Neural cell (in vitro differentiated cells): ENCODE measurements at regions not wholly inside any gene's neighbourhood (a gene's known extent, or its start where the extent isn't known, plus 50 kb on each side); places are given as distances from the start of the nearest gene placed in this dataset.

Experiments
- H2AFZ ChIP-seq: fragments of 200-600, 300-800 bp; sonication (generic), shearing (Covaris generic); 2 replicates; pipeline ENCODE4 v1.6.0; 2014; ENCODE audit warnings: low read depth, mild to moderate bottlenecking, antibody characterized with exemption, low read length, moderate library complexity
- H3F3A ChIP-seq: fragments of 200-600 bp; shearing (Covaris generic); 2 replicates; pipeline ENCODE4 v1.6.1; 2016; ENCODE audit warnings: mild to moderate bottlenecking, moderate library complexity, mixed read lengths, antibody characterized with exemption, low read length; ENCODE audit not compliant: insufficient read depth, poor library complexity, severe bottlenecking
- H3K27ac ChIP-seq: fragments of 200-600, 300-800 bp; sonication (generic), shearing (Covaris generic); 2 replicates; pipeline ENCODE4 v1.5.1; 2014; ENCODE audit warnings: mild to moderate bottlenecking, low read length, moderate library complexity
- H3K27me3 ChIP-seq: fragments of 300-800, 200-600 bp; sonication (generic), shearing (Covaris generic); 2 replicates; pipeline ENCODE4 v1.6.0; 2014; ENCODE audit warnings: mild to moderate bottlenecking, low read depth, low read length, moderate library complexity; ENCODE audit not compliant: insufficient read depth
- H3K36me3 ChIP-seq: fragments of 300-800, 200-600 bp; sonication (generic), shearing (Covaris generic); 2 replicates; pipeline ENCODE4 v1.5.1; 2014; ENCODE audit warnings: mild to moderate bottlenecking, antibody characterized with exemption, low read length, moderate library complexity; ENCODE audit not compliant: insufficient read depth
- H3K4me2 ChIP-seq: fragments of 300-800, 200-600 bp; sonication (generic), shearing (Covaris generic); 2 replicates; pipeline ENCODE4 v1.6.0; 2014; ENCODE audit warnings: mild to moderate bottlenecking, low read length
- H3K4me3 ChIP-seq: fragments of 300-800, 200-600 bp; sonication (generic), shearing (Covaris generic); 2 replicates; pipeline ENCODE4 v1.5.1; 2014; ENCODE audit warnings: mild to moderate bottlenecking, low read length, moderate library complexity
- H3K79me2 ChIP-seq: fragments of 200-600 bp; shearing (Covaris generic); replicated peaks from 2 replicates; pipeline ENCODE4 v1.6.0; 2014; ENCODE audit warnings: mild to moderate bottlenecking, low read length, moderate library complexity; ENCODE audit not compliant: insufficient read depth
- H3K9ac ChIP-seq: fragments of 300-800, 200-600 bp; sonication (generic), shearing (Covaris generic); 2 replicates; pipeline ENCODE4 v1.6.1; 2016; ENCODE audit warnings: mild to moderate bottlenecking, low read length, mixed read lengths
- H3K9me2 ChIP-seq: fragments of 200-600 bp; shearing (Covaris generic); 2 replicates; pipeline ENCODE4 v1.6.1; 2016; ENCODE audit warnings: mild to moderate bottlenecking, low read length, mixed read lengths; ENCODE audit not compliant: insufficient read depth
- H3K9me3 ChIP-seq: fragments of 200-600, 300-800 bp; sonication (generic), shearing (Covaris generic); 2 replicates; pipeline ENCODE4 v1.6.1; 2016; ENCODE audit warnings: mild to moderate bottlenecking, mixed run types, low read length, moderate library complexity, mixed read lengths
- H4K20me1 ChIP-seq: fragments of 200-600 bp; shearing (Covaris generic); 2 replicates; pipeline ENCODE4 v1.6.1; 2016; ENCODE audit warnings: mild to moderate bottlenecking, mixed run types; ENCODE audit not compliant: insufficient read depth
- EP300 ChIP-seq: fragments of 450-650 bp; conservative IDR thresholded peaks from 2 replicates; pipeline ENCODE4 v1.6.1; 2014; ENCODE audit warnings: antibody characterized with exemption, mild to moderate bottlenecking, moderate library complexity; ENCODE audit not compliant: poor library complexity, severe bottlenecking
- EZH2 ChIP-seq: fragments of 200-600, 300-800 bp; shearing (Covaris generic), sonication (generic); IDR thresholded peaks from 2 replicates; pipeline ENCODE4 v1.6.1; 2014; ENCODE audit warnings: antibody characterized with exemption, low read length, borderline replicate concordance, mild to moderate bottlenecking; ENCODE audit not compliant: insufficient read depth, poor library complexity, severe bottlenecking
- MXI1 ChIP-seq: fragments of 450-650 bp; conservative IDR thresholded peaks from 2 replicates; pipeline ENCODE4 v1.6.1; 2014; ENCODE audit warnings: antibody characterized with exemption, mild to moderate bottlenecking; ENCODE audit not compliant: poor library complexity, severe bottlenecking
- POLR2AphosphoS5 ChIP-seq: IDR thresholded peaks from 2 replicates; pipeline ENCODE4 v1.6.1; 2012
- RAD21 ChIP-seq: fragments of 450-650 bp; conservative IDR thresholded peaks from 2 replicates; pipeline ENCODE4 v1.6.1; 2014; ENCODE audit warnings: antibody characterized with exemption, mild to moderate bottlenecking, moderate library complexity
- SMC3 ChIP-seq: fragments of 450-650 bp; conservative IDR thresholded peaks from 2 replicates; pipeline ENCODE4 v1.6.1; 2014; ENCODE audit warnings: antibody characterized with exemption, mild to moderate bottlenecking, moderate library complexity; ENCODE audit not compliant: poor library complexity
- TAF1 ChIP-seq: IDR thresholded peaks from 2 replicates; pipeline ENCODE4 v1.6.1; 2012; ENCODE audit warnings: low read depth
- TF ChIP-seq, protein P1 (sequence below): IDR thresholded peaks from 2 replicates; pipeline ENCODE4 v1.6.1; 2012; ENCODE audit warnings: borderline replicate concordance
- TF ChIP-seq, protein P2 (sequence below): fragments of 450-650 bp; IDR thresholded peaks from 2 replicates; pipeline ENCODE4 v1.5.1; 2014; ENCODE audit warnings: antibody characterized with exemption, mild to moderate bottlenecking, moderate library complexity; ENCODE audit not compliant: poor library complexity, severe bottlenecking

DNA sequence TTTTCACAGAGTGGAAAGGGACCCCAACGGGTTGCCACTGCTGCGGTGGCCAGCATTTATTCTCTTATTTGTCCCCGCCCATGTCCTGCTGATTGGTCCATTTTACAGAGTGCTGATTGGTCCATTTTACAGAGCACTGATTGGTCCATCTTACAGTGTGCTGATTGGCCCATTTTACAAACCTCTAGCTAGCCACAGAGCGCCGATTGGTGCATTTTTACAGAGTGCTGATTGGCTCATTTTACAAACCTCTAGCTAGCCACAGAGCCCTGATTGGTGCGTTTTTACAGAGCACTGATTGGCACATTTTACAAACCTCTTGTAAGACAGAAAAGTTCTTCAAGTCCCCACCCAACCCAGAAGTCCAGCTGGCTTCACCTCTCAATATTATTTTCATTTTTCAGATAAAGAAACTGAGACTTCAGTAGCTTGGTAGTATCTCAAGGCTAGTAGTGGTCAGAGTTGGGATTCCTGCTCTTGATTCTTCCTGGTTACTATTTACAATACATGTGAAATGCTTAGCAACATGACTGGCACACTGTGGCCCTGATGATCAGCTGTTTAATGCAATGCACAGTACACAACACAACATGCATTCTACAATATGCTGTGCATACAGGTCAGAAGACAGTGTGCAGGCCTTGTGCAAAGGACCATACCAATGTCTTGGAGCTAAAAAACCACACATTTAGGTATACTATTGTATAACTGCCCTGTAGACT lies 63.6 kb upstream of the BOD1 start:
- Histone ChIP-seq H3K27me3 (no peaks in the 10 kb centered on the region), H4K20me1 (no peaks in the 10 kb centered on the region), H3K36me3 (no peaks in the 10 kb centered on the region), H2AFZ (no peak overlapping the region), H3K27ac (no peak overlapping the region), H3K9me2 (no peaks in the 10 kb centered on the region), H3K4me2 (no peak overlapping the region), H3K4me3 (no peak overlapping the region), H3K9ac (no peak overlapping the region), H3F3A (no peaks in the 10 kb centered on the region), H3K79me2 (no peaks in the 10 kb centered on the region), H3K9me3 (no peaks in the 10 kb centered on the region)
- TF ChIP-seq MXI1 (no peak), SMC3 (no peak)

DNA sequence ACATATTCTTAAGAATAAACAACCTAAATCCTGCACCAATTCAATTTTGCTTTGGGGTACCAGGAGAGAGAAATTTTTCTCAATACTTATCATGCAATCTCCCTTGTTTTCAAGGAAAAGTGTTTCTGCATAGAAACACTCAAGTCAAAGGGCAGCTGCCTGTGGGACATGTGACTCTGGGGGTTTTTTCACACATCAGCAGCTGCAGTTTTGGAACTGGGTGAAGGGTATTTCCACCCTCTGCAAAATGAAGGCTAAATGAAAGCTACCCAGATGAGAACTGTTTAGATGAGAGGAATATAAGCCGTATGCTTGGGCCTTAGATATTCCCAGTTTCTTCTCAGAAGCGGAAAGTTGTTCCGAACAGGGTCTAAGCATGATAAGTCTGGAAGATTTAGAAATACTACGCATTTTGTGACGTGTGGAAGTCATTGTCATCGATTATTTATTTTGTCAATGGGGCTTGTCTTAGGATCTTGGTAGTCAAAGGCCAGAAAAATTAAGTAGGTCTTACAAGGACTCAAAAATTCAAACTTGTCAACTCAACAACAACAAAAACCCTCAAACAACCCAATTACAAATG lies 64.3 kb upstream of the BOD1 start:
- TF ChIP-seq EP300: no peak
- TF ChIP-seq POLR2AphosphoS5: no peak
- no peak for TF ChIP-seq TAF1
- TF ChIP-seq SMC3: no peak
- TF ChIP-seq, protein P1, sequence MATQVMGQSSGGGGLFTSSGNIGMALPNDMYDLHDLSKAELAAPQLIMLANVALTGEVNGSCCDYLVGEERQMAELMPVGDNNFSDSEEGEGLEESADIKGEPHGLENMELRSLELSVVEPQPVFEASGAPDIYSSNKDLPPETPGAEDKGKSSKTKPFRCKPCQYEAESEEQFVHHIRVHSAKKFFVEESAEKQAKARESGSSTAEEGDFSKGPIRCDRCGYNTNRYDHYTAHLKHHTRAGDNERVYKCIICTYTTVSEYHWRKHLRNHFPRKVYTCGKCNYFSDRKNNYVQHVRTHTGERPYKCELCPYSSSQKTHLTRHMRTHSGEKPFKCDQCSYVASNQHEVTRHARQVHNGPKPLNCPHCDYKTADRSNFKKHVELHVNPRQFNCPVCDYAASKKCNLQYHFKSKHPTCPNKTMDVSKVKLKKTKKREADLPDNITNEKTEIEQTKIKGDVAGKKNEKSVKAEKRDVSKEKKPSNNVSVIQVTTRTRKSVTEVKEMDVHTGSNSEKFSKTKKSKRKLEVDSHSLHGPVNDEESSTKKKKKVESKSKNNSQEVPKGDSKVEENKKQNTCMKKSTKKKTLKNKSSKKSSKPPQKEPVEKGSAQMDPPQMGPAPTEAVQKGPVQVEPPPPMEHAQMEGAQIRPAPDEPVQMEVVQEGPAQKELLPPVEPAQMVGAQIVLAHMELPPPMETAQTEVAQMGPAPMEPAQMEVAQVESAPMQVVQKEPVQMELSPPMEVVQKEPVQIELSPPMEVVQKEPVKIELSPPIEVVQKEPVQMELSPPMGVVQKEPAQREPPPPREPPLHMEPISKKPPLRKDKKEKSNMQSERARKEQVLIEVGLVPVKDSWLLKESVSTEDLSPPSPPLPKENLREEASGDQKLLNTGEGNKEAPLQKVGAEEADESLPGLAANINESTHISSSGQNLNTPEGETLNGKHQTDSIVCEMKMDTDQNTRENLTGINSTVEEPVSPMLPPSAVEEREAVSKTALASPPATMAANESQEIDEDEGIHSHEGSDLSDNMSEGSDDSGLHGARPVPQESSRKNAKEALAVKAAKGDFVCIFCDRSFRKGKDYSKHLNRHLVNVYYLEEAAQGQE: no peak
- no peak for TF ChIP-seq MXI1
- TF ChIP-seq RAD21: no peak
- TF ChIP-seq, protein P2, sequence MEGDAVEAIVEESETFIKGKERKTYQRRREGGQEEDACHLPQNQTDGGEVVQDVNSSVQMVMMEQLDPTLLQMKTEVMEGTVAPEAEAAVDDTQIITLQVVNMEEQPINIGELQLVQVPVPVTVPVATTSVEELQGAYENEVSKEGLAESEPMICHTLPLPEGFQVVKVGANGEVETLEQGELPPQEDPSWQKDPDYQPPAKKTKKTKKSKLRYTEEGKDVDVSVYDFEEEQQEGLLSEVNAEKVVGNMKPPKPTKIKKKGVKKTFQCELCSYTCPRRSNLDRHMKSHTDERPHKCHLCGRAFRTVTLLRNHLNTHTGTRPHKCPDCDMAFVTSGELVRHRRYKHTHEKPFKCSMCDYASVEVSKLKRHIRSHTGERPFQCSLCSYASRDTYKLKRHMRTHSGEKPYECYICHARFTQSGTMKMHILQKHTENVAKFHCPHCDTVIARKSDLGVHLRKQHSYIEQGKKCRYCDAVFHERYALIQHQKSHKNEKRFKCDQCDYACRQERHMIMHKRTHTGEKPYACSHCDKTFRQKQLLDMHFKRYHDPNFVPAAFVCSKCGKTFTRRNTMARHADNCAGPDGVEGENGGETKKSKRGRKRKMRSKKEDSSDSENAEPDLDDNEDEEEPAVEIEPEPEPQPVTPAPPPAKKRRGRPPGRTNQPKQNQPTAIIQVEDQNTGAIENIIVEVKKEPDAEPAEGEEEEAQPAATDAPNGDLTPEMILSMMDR: no peak
- no peak for TF ChIP-seq EZH2
- Histone ChIP-seq H2AFZ (no peak overlapping the region), H4K20me1 (no peaks in the 10 kb centered on the region), H3K9me2 (no peaks in the 10 kb centered on the region), H3K4me3 (no peak overlapping the region), H3K27me3 (no peaks in the 10 kb centered on the region), H3K4me2 (no peak overlapping the region), H3K9ac (no peak overlapping the region), H3K9me3 (no peaks in the 10 kb centered on the region), H3F3A (no peaks in the 10 kb centered on the region), H3K79me2 (no peaks in the 10 kb centered on the region), H3K27ac (no peak overlapping the region), H3K36me3 (no peaks in the 10 kb centered on the region)
